ENCODE measurements at regions not wholly inside any gene's neighbourhood (a gene's known extent, or its start where the extent isn't known, plus 50 kb on each side); places are given as distances from the start of the nearest gene placed in this dataset.
A peak's percentile ranks its signal among the peaks of the same experiment; 100 is the strongest.

DNA sequence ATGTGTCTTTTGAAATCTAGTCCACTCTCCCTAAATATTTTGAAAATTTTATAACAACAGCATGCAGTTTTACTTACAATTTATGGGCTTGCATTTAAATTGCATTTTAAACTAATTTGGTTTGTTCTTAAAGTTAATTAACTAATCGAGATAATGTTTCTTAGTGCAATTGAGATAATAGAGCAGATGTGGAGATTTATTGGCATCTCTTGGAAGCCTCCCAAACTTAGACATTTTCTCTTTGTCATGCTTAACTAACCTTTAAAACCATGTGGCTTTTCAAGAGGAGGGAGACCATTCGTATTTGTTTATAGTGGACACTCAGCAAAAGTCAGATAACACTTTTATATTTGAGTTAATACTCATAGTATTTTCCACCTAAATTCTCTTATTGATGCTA lies 887.0 kb upstream of the CELF2 start:
- Histone ChIP-seq H3K4me3 (ENCODE audit: low read length) (no peak overlapping the region), H3K9me3 (ENCODE audit: low read length) (no peaks in the 10 kb centered on the region), H3K79me2 (ENCODE audit: low read length) (no peaks in the 10 kb centered on the region), H3K9ac (ENCODE audit: low read length) (no peak overlapping the region), H2AFZ (ENCODE audit: low read length) (no peak overlapping the region), H3K9me2 (replicated peaks; ENCODE audit: insufficient read depth, low read length) (no peaks in the 10 kb centered on the region), H3K4me2 (ENCODE audit: low read depth, low read length, poor library complexity, severe bottlenecking) (no peak overlapping the region), H3K4me1 (ENCODE audit: low read length) (peaks cover 15% of the 10 kb centered on the region; the same call in 1 of the 2 replicates), H3K27ac (ENCODE audit: low read length) (no peak overlapping the region), H3K27me3 (ENCODE audit: low read length) (no peaks in the 10 kb centered on the region), H3K36me3 (ENCODE audit: insufficient read depth, low read length) (no peaks in the 10 kb centered on the region), H4K20me1 (ENCODE audit: insufficient read depth, low read depth, low read length) (no peaks in the 10 kb centered on the region)
- no peak for DNase-seq

DNA sequence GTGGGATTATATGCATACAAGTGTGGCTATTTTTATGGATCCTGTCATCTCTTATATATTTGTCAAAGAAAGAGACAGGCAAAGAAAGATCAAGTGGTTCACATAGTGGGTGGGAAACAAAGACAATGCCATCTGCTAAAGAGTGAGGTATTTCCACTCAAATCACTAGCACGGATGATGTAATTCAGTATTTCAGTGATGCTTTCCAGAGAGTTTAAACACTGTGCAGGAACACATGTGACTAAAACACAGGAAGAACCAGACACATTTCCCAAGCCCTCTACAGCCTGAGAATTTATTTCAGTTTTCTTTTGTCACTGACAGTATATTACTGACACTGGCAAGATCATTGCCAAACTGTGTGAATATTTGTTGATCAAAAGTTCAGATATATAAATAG lies 885.7 kb upstream of the CELF2 start:
- H3K9me2 ChIP-seq (replicated peaks; ENCODE audit: insufficient read depth, low read length): no peaks in the 10 kb centered on the region
- no peaks in the 10 kb centered on the region for H3K79me2 ChIP-seq (ENCODE audit: low read length)
- H3K4me1 ChIP-seq (ENCODE audit: low read length): peaks cover 13% of the 10 kb centered on the region; the same call in 1 of the 2 replicates
- H3K4me2 ChIP-seq (ENCODE audit: low read depth, low read length, poor library complexity, severe bottlenecking): no peak overlapping the region
- no peaks in the 10 kb centered on the region for H3K9me3 ChIP-seq (ENCODE audit: low read length)
- H4K20me1 ChIP-seq (ENCODE audit: insufficient read depth, low read depth, low read length): no peaks in the 10 kb centered on the region
- H3K36me3 ChIP-seq (ENCODE audit: insufficient read depth, low read length): no peaks in the 10 kb centered on the region
- no peak overlapping the region for H3K9ac ChIP-seq (ENCODE audit: low read length)
- H3K4me3 ChIP-seq (ENCODE audit: low read length): no peak overlapping the region
- no peaks in the 10 kb centered on the region for H3K27me3 ChIP-seq (ENCODE audit: low read length)
- H2AFZ ChIP-seq (ENCODE audit: low read length): no peak overlapping the region
- H3K27ac ChIP-seq (ENCODE audit: low read length): no peak overlapping the region
- no peak for DNase-seq

DNA sequence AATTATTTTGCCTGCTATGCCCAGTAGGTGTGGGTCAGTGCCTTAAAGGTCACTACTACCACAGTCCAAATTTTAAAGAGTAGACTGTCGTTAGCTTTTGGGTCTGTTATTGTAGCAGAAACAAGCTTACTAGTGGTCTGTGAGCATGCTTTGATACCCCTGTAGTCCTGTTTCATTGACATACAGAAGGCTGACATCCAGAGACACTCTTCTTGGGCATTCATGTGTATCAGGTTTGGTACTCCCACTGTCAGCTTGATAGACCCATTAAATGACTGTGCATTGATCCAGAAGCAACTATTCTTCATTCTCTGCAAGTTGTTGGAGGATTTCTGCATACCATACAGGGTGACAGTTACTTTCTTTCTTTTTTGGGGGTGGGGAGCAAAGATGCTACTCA lies 884.4 kb upstream of the CELF2 start:
- Histone ChIP-seq H3K27me3 (ENCODE audit: low read length) (no peaks in the 10 kb centered on the region), H3K9me2 (replicated peaks; ENCODE audit: insufficient read depth, low read length) (no peaks in the 10 kb centered on the region), H3K4me1 (ENCODE audit: low read length) (peaks cover 15% of the 10 kb centered on the region), H3K4me2 (ENCODE audit: low read depth, low read length, poor library complexity, severe bottlenecking) (no peak overlapping the region), H3K36me3 (ENCODE audit: insufficient read depth, low read length) (no peaks in the 10 kb centered on the region), H4K20me1 (ENCODE audit: insufficient read depth, low read depth, low read length) (no peaks in the 10 kb centered on the region), H3K4me3 (ENCODE audit: low read length) (no peak overlapping the region), H3K9ac (ENCODE audit: low read length) (no peak overlapping the region), H3K9me3 (ENCODE audit: low read length) (no peaks in the 10 kb centered on the region), H3K79me2 (ENCODE audit: low read length) (no peaks in the 10 kb centered on the region), H3K27ac (ENCODE audit: low read length) (no peak overlapping the region), H2AFZ (ENCODE audit: low read length) (no peak overlapping the region)
- DNase-seq: no peak

DNA sequence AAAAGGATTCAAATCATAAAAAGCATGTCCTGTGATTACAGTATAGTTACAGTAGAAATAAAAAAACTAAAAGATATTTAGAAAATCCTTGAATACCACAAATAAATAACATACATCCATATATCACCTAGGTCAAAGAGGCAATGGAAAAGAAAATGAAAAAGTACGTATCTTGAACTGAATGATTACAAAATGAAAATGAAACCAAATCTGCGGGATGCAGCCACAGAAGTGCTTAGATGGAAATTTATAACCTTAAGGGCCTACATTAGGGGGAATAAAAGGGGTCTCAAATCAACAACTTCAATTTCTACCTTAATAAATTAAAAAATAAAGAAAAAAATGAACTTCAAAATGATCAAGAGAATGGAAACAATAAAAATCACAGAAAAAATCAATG lies 879.0 kb upstream of the CELF2 start:
- no peak overlapping the region for H3K27ac ChIP-seq (ENCODE audit: low read length)
- peak overlapping the region; percentile 58 for H3K4me3 ChIP-seq (ENCODE audit: low read length)
- no peaks in the 10 kb centered on the region for H3K79me2 ChIP-seq (ENCODE audit: low read length)
- no peaks in the 10 kb centered on the region for H3K9me3 ChIP-seq (ENCODE audit: low read length)
- DNase-seq: peak; percentile 65
- peaks cover 28% of the 10 kb centered on the region for H3K4me1 ChIP-seq (ENCODE audit: low read length)
- H4K20me1 ChIP-seq (ENCODE audit: insufficient read depth, low read depth, low read length): no peaks in the 10 kb centered on the region
- H3K9ac ChIP-seq (ENCODE audit: low read length): peak overlapping the region; percentile 49
- H3K4me2 ChIP-seq (ENCODE audit: low read depth, low read length, poor library complexity, severe bottlenecking): peak overlapping the region; percentile 83
- no peaks in the 10 kb centered on the region for H3K27me3 ChIP-seq (ENCODE audit: low read length)
- no peaks in the 10 kb centered on the region for H3K36me3 ChIP-seq (ENCODE audit: insufficient read depth, low read length)
- H2AFZ ChIP-seq (ENCODE audit: low read length): peak overlapping the region; percentile 31
- H3K9me2 ChIP-seq (replicated peaks; ENCODE audit: insufficient read depth, low read length): no peaks in the 10 kb centered on the region

DNA sequence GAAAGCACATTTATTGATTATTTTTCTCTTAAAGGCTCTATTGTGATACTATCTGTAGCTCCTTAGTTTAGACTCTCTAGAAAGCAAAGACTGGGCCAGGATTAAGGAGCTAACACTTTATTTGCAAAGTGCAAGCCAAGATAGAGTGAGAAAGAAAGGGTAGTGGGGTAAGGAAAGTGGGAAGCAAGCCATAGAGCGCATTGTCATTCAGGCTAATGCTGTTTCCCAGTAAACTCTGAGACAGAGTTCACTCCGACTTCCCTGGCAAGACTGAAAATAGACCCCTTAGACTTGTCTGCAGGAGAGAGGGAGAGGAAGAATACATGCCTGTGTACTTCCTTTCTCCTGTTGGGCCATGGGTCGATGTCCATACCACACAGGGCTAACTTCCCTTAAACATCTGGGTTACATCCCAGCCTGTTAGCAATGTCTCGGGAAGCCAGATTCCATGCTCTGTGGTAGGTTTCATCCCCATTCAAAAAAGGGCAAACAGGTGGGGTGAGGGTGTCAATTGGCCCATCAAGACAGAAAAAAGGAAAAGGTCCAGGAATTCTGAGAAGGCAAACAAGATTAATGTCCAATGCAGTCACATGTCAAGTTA lies 875.8 kb upstream of the CELF2 start:
- Histone ChIP-seq H3K4me1 (ENCODE audit: low read length) (peaks cover 24% of the 10 kb centered on the region), H3K79me2 (ENCODE audit: low read length) (no peaks in the 10 kb centered on the region), H3K27ac (ENCODE audit: low read length) (no peak overlapping the region), H3K9me3 (ENCODE audit: low read length) (no peaks in the 10 kb centered on the region), H3K9me2 (replicated peaks; ENCODE audit: insufficient read depth, low read length) (no peaks in the 10 kb centered on the region), H4K20me1 (ENCODE audit: insufficient read depth, low read depth, low read length) (no peaks in the 10 kb centered on the region), H3K4me3 (ENCODE audit: low read length) (no peak overlapping the region), H3K27me3 (ENCODE audit: low read length) (no peaks in the 10 kb centered on the region), H3K9ac (ENCODE audit: low read length) (no peak overlapping the region), H3K36me3 (ENCODE audit: insufficient read depth, low read length) (no peaks in the 10 kb centered on the region), H3K4me2 (ENCODE audit: low read depth, low read length, poor library complexity, severe bottlenecking) (no peak overlapping the region), H2AFZ (ENCODE audit: low read length) (no peak overlapping the region)
- DNase-seq: no peak

DNA sequence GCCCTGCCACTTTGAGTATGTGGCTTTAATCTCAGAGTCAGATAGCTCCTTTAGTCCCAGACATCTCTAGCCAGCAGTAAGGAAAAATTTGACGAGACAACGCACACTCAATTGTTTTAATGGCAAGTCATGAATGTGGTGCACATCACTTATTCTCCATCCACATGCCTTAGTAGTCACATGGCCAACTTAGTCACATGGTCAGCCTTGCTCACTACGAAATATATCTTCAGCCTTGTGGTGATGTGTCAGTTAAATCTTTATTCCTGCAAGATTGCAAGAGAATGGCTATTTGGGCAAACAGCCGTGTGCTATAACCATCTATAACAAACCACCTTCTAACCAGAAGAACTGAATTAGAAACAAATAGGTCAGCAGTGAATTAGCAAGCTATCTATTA lies 871.1 kb upstream of the CELF2 start:
- Histone ChIP-seq H3K9me3 (ENCODE audit: low read length) (no peaks in the 10 kb centered on the region), H3K4me3 (ENCODE audit: low read length) (no peak overlapping the region), H3K4me2 (ENCODE audit: low read depth, low read length, poor library complexity, severe bottlenecking) (no peak overlapping the region), H3K79me2 (ENCODE audit: low read length) (no peaks in the 10 kb centered on the region), H3K27ac (ENCODE audit: low read length) (no peak overlapping the region), H3K9ac (ENCODE audit: low read length) (no peak overlapping the region), H3K27me3 (ENCODE audit: low read length) (no peaks in the 10 kb centered on the region), H3K4me1 (ENCODE audit: low read length) (no peaks in the 10 kb centered on the region), H4K20me1 (ENCODE audit: insufficient read depth, low read depth, low read length) (no peaks in the 10 kb centered on the region), H2AFZ (ENCODE audit: low read length) (no peak overlapping the region), H3K9me2 (replicated peaks; ENCODE audit: insufficient read depth, low read length) (no peaks in the 10 kb centered on the region), H3K36me3 (ENCODE audit: insufficient read depth, low read length) (no peaks in the 10 kb centered on the region)
- DNase-seq: no peak

DNA sequence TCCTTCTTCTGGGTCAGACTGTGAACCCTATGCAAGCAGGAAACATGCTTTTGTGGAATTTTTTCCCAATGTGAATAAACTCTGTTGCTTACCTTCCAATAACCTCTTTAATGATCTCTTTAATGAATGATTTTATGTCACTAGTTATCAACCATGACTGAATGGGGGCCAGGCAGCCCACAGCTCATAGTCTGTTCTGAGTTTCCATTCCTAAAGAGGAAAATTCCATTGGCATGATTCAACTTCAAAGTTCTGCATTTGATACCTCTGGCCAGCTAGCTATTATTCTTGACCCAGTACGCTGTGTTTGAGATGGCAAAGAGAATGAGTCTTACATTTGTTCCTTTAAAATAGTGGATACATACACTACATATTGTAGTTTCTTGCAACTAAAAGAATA lies 867.8 kb upstream of the CELF2 start:
- Histone ChIP-seq H3K9me2 (replicated peaks; ENCODE audit: insufficient read depth, low read length) (no peaks in the 10 kb centered on the region), H3K4me1 (ENCODE audit: low read length) (no peaks in the 10 kb centered on the region), H3K9me3 (ENCODE audit: low read length) (no peaks in the 10 kb centered on the region), H3K4me2 (ENCODE audit: low read depth, low read length, poor library complexity, severe bottlenecking) (no peak overlapping the region), H3K9ac (ENCODE audit: low read length) (no peak overlapping the region), H2AFZ (ENCODE audit: low read length) (no peak overlapping the region), H3K36me3 (ENCODE audit: insufficient read depth, low read length) (no peaks in the 10 kb centered on the region), H3K4me3 (ENCODE audit: low read length) (no peak overlapping the region), H3K27ac (ENCODE audit: low read length) (no peak overlapping the region), H3K79me2 (ENCODE audit: low read length) (no peaks in the 10 kb centered on the region), H3K27me3 (ENCODE audit: low read length) (no peaks in the 10 kb centered on the region), H4K20me1 (ENCODE audit: insufficient read depth, low read depth, low read length) (no peaks in the 10 kb centered on the region)
- DNase-seq: no peak

DNA sequence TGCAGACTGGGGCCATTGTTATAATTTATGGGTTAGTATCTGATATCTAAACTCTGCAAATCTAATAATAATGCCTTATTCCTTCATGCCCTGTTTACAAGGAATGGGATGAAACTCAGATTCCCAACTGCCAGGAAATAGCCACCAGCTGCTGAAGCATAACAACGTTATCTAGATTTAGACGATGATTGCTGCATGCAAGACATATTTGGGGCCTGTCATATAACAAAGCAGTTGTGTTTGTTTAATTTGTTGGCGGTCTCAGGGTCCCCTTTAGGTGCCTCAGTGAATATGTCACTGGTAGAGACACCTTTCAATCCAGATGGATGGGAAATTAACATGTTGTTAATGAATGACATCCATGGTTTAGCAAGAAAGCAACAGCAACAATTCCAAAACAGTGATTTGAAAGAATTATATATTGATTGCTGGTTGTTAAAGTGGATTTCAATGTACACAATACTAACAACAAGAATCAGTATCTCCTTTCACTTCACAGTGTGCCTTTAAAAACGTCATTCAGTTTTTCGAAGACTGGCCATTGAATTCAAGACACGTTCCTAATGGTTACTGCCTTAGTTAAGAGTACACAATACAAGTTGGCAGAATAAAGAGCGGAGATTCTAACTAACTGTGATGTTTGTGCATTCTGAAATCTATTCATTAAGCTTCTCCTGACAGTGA lies 860.6 kb upstream of the CELF2 start:
- Histone ChIP-seq H3K9ac (ENCODE audit: low read length) (no peak overlapping the region), H3K4me1 (ENCODE audit: low read length) (no peaks in the 10 kb centered on the region), H3K27ac (ENCODE audit: low read length) (no peak overlapping the region), H3K4me2 (ENCODE audit: low read depth, low read length, poor library complexity, severe bottlenecking) (no peak overlapping the region), H3K9me2 (replicated peaks; ENCODE audit: insufficient read depth, low read length) (no peaks in the 10 kb centered on the region), H2AFZ (ENCODE audit: low read length) (no peak overlapping the region), H3K9me3 (ENCODE audit: low read length) (no peaks in the 10 kb centered on the region), H3K36me3 (ENCODE audit: insufficient read depth, low read length) (no peaks in the 10 kb centered on the region; the same call in 1 of the 2 replicates), H4K20me1 (ENCODE audit: insufficient read depth, low read depth, low read length) (no peaks in the 10 kb centered on the region), H3K27me3 (ENCODE audit: low read length) (no peaks in the 10 kb centered on the region), H3K4me3 (ENCODE audit: low read length) (no peak overlapping the region), H3K79me2 (ENCODE audit: low read length) (no peaks in the 10 kb centered on the region)
- no peak for DNase-seq

Data from Karpas-422 (cell line).